Astrocyte (in vitro differentiated cells and primary cell): ENCODE measurements at regions not wholly inside any gene's neighbourhood (a gene's known extent, or its start where the extent isn't known, plus 50 kb on each side); places are given as distances from the start of the nearest gene placed in this dataset.

ENCODE experiments used
- EZH2 ChIP-seq: IDR thresholded peaks from 2 replicates; pipeline ENCODE4 v1.6.1; 2012; ENCODE audit warnings: mild to moderate bottlenecking, low read length, inconsistent platforms; ENCODE audit not compliant: insufficient read depth
- TF ChIP-seq, protein P1 (sequence below): IDR thresholded peaks from 2 replicates; pipeline ENCODE4 v1.5.1; 2011; ENCODE audit warnings: low read depth, mild to moderate bottlenecking, inconsistent platforms, low read length, moderate library complexity; ENCODE audit not compliant: insufficient read depth

DNA sequence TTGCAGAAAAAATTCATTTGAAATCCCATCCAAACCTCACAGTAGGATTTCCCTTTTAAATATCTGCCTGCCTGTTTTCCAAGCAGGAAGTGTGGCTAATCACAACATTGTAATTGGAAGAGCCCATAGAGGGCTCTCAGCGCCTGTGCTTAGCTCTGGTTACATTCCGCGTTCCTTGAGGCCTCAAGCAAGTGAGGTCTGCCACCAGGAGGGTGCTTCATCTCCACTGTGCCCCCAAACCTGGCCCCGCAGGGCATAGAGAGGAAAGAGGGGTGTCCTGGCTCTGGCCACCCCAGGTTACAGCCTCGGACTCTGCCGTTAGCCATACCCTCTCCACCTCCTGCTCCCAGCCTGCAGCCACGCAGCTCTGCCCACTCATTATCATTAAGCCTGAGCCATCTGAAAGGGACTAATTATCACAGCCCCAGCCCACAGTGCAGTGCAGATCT is 214.8 kb downstream of the SP3 start:
- TF ChIP-seq, protein P1, sequence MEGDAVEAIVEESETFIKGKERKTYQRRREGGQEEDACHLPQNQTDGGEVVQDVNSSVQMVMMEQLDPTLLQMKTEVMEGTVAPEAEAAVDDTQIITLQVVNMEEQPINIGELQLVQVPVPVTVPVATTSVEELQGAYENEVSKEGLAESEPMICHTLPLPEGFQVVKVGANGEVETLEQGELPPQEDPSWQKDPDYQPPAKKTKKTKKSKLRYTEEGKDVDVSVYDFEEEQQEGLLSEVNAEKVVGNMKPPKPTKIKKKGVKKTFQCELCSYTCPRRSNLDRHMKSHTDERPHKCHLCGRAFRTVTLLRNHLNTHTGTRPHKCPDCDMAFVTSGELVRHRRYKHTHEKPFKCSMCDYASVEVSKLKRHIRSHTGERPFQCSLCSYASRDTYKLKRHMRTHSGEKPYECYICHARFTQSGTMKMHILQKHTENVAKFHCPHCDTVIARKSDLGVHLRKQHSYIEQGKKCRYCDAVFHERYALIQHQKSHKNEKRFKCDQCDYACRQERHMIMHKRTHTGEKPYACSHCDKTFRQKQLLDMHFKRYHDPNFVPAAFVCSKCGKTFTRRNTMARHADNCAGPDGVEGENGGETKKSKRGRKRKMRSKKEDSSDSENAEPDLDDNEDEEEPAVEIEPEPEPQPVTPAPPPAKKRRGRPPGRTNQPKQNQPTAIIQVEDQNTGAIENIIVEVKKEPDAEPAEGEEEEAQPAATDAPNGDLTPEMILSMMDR = no peak
- no peak for TF ChIP-seq EZH2
